ENCODE measurements at regions not wholly inside any gene's neighbourhood (a gene's known extent, or its start where the extent isn't known, plus 50 kb on each side); places are given as distances from the start of the nearest gene placed in this dataset.

- TF ChIP-seq AFF4 (CRISPR knock-in tag; IDR thresholded peaks at IDR 0.05; ENCODE audit: borderline replicate concordance) (no peak), TCF7 (CRISPR knock-in tag; IDR thresholded peaks at IDR 0.05; ENCODE audit: low read depth) (no peak), FOXP1 (CRISPR knock-in tag; IDR thresholded peaks at IDR 0.05; ENCODE audit: borderline replicate concordance) (no peak), CDX4 (CRISPR knock-in tag; IDR thresholded peaks at IDR 0.05; ENCODE audit: borderline replicate concordance) (no peak), AR (CRISPR knock-in tag; IDR thresholded peaks at IDR 0.05) (no peak), TEAD1 (CRISPR knock-in tag; IDR thresholded peaks at IDR 0.05) (no peak), ATF1 (CRISPR knock-in tag; IDR thresholded peaks at IDR 0.05) (no peak)
These were observed 284.2 kb downstream of the TBC1D4 start (continued) for GRCh38 chr13:75197803-75198202.

- ChIA-PET CTCF (interaction anchor here (0.8 to 1.3 kb wide), 2 partner anchors 23 to 62 kb away, joined by 3 read pairs; no protein-coding TSS in a partner anchor), POLR2A (no interaction called here)
- no peak overlapping the region for H3K4me3 Mint-ChIP-seq
- 0 out of 2 replicates have a peak, but pooled peaks cover under 1% of the 10 kb centered on the region for H3K9me3 Mint-ChIP-seq
- no peak for ATAC-seq
- no peak overlapping the region for H3K27ac Mint-ChIP-seq
- no peaks in the 10 kb centered on the region for H3K36me3 Mint-ChIP-seq
- no peaks in the 10 kb centered on the region for H3K4me1 Mint-ChIP-seq
- DNase-seq (ENCODE audit: low spot score) = no peak
- H3K27me3 Mint-ChIP-seq (ENCODE audit: low read depth) = no peaks in the 10 kb centered on the region
- TF ChIP-seq ZNF423 (CRISPR knock-in tag; IDR thresholded peaks at IDR 0.05) (no peak), SOX15 (CRISPR knock-in tag; IDR thresholded peaks at IDR 0.05) (no peak), ERG (CRISPR knock-in tag; IDR thresholded peaks at IDR 0.05) (no peak), CREM (CRISPR knock-in tag; IDR thresholded peaks at IDR 0.05) (no peak), GRHL2 (CRISPR knock-in tag; IDR thresholded peaks at IDR 0.05; ENCODE audit: insufficient replicate concordance, severe bottlenecking) (no peak), ZNF512 (CRISPR knock-in tag; IDR thresholded peaks at IDR 0.05; ENCODE audit: borderline replicate concordance) (no peak), E2F5 (CRISPR knock-in tag; IDR thresholded peaks at IDR 0.05) (no peak), CREB1 (CRISPR knock-in tag; IDR thresholded peaks at IDR 0.05) (no peak), ZBTB43 (CRISPR knock-in tag; IDR thresholded peaks at IDR 0.05) (no peak), ZNF281 (CRISPR knock-in tag; IDR thresholded peaks at IDR 0.05) (no peak), HMGA2 (CRISPR knock-in tag; IDR thresholded peaks at IDR 0.05) (no peak), MAX (CRISPR knock-in tag; IDR thresholded peaks at IDR 0.05) (no peak)
These were observed 285.7 kb downstream of the TBC1D4 start for GRCh38 chr13:75196147-75196837.

Data from WTC11 (cell line).